GM12878 (cell line): ENCODE measurements at regions not wholly inside any gene's neighbourhood (a gene's known extent, or its start where the extent isn't known, plus 50 kb on each side); places are given as distances from the start of the nearest gene placed in this dataset.

Experiments
- ATAC-seq: fragments of 200-7000 bp; cut with Tn5 transposase; 3 replicates; pipeline ENCODE4 v1.9.1; 2020; ENCODE audit warnings: mild to moderate bottlenecking, moderate library complexity
- BruUV-seq: library from RNA; stranded (reverse); fragments of 400-500 nt; replicated peaks from 2 replicates; lab custom pipeline; 2021; lab: Mats Ljungman, UMichigan
- CTCF ChIA-PET: fragments of 300-600 bp; sonication (Branson Sonifier 250); formaldehyde crosslinking; extraction: SDS; loops from one replicate; lab custom pipeline; 2021; ENCODE audit warnings: inconsistent platforms; lab: Yijun Ruan, JAX
- POLR2A ChIA-PET: fragments of 350-600 bp; formaldehyde crosslinking; extraction: SDS; loops from one replicate; lab custom pipeline; 2021; ENCODE audit warnings: inconsistent platforms; lab: Charles Lee
- RAD21 ChIA-PET: fragments of 300-600 bp; sonication (Branson Sonifier 250); formaldehyde crosslinking; loops from one replicate; lab custom pipeline; 2023; ENCODE audit warnings: antibody characterized with exemption; ENCODE audit not compliant: unreplicated experiment; lab: Charles Lee
- SMC1A ChIA-PET: fragments of 300-600 bp; sonication (Branson Sonifier 250); formaldehyde crosslinking; loops from one replicate; lab custom pipeline; 2023; ENCODE audit not compliant: unreplicated experiment, uncharacterized antibody; lab: Charles Lee
- DNase-seq: peaks from one replicate; pipeline ENCODE4 v3.0.0-alpha.2; 2011; ENCODE audit warnings: low read depth, low spot score
- FAIRE-seq: peaks from 3 replicates; lab custom pipeline; 2011; peaks lifted over from hg19 to GRCh38; lab: Jason Lieb, UNC
- H2AFZ ChIP-seq: 2 replicates; pipeline ENCODE4 v1.6.0; 2011; ENCODE audit warnings: low read depth, low read length, control low read depth; ENCODE audit not compliant: control insufficient read depth
- H3K27ac ChIP-seq: 2 replicates; pipeline ENCODE4 v1.5.1; 2011; ENCODE audit warnings: control low read depth; ENCODE audit not compliant: control insufficient read depth, insufficient read depth
- H3K27me3 ChIP-seq, 2 experiments: replicated peaks in 1 of 2; 2 replicates each; pipeline versions ENCODE4 v1.6.0 to v1.6.1; 2011; ENCODE audit warnings: low read length in 1 of 2; ENCODE audit not compliant: control insufficient read depth in 2 of 2, insufficient read depth in 2 of 2
- H3K36me3 ChIP-seq, 2 experiments: 2 replicates each; pipeline ENCODE4 v1.5.1; 2011; ENCODE audit warnings: low read length in 1 of 2; ENCODE audit not compliant: control insufficient read depth in 2 of 2, insufficient read depth in 2 of 2
- H3K4me1 ChIP-seq: 2 replicates; pipeline ENCODE4 v1.6.1; 2011; ENCODE audit warnings: mild to moderate bottlenecking, low read length, moderate library complexity, mixed read lengths; ENCODE audit not compliant: control insufficient read depth, insufficient read depth
- H3K4me2 ChIP-seq: 2 replicates; pipeline ENCODE4 v1.6.0; 2011; ENCODE audit warnings: control low read depth; ENCODE audit not compliant: control insufficient read depth, insufficient read depth
- H3K4me3 ChIP-seq: fragments of 200-600 bp; sonication (generic); 2 replicates; pipeline ENCODE4 v1.5.1; 2016
- H3K79me2 ChIP-seq: 2 replicates; pipeline ENCODE4 v1.6.0; 2011; ENCODE audit warnings: low read length; ENCODE audit not compliant: control insufficient read depth, insufficient read depth
- H3K9ac ChIP-seq: 2 replicates; pipeline ENCODE4 v1.8.0; 2011; ENCODE audit warnings: low read length, control low read depth, mixed read lengths; ENCODE audit not compliant: control insufficient read depth, insufficient read depth
- H3K9me3 ChIP-seq: replicated peaks from 3 replicates; pipeline ENCODE4 v1.5.1; 2011; ENCODE audit warnings: mild to moderate bottlenecking, low read length; ENCODE audit not compliant: control insufficient read depth, insufficient read depth
- H4K20me1 ChIP-seq: 2 replicates; pipeline ENCODE4 v1.6.0; 2011; ENCODE audit not compliant: control insufficient read depth, insufficient read depth
- BMI1 ChIP-seq: fragments of 450-650 bp; IDR thresholded peaks from 2 replicates; pipeline ENCODE4 v1.6.1; 2016; ENCODE audit warnings: mild to moderate bottlenecking, moderate library complexity, borderline replicate concordance
- CEBPZ ChIP-seq: fragments of 150-350 bp; IDR thresholded peaks from 2 replicates; pipeline ENCODE4 v1.6.1; 2016; ENCODE audit warnings: low read depth, low read length
- EED ChIP-seq: sonication (generic); IDR thresholded peaks from 2 replicates; pipeline ENCODE4 v1.6.1; 2016; ENCODE audit warnings: antibody characterized with exemption, low read depth
- ELK1 ChIP-seq: IDR thresholded peaks from 2 replicates; pipeline ENCODE4 v1.6.1; 2012; ENCODE audit warnings: low read depth, low read length, improper control_type of control experiment
- HCFC1 ChIP-seq: fragments of 150-350 bp; IDR thresholded peaks from 2 replicates; pipeline ENCODE4 v1.6.1; 2014; ENCODE audit warnings: low read length
- HDGF ChIP-seq: fragments of 450-650 bp; IDR thresholded peaks from 2 replicates; pipeline ENCODE4 v1.6.1; 2016; ENCODE audit warnings: antibody characterized with exemption
- RCOR1 ChIP-seq: conservative IDR thresholded peaks from 2 replicates; pipeline ENCODE4 v1.6.1; 2012; ENCODE audit warnings: low read depth, low read length, improper control_type of control experiment
- RFX5 ChIP-seq: IDR thresholded peaks from 2 replicates; pipeline ENCODE4 v1.6.1; 2011; ENCODE audit warnings: low read depth, low read length, improper control_type of control experiment
- SRF ChIP-seq, 2 experiments: IDR thresholded peaks; 2 replicates each; pipeline ENCODE4 v1.6.1; 2011; ENCODE audit warnings: low read depth in 2 of 2, low read length in 2 of 2, mild to moderate bottlenecking in 1 of 2, moderate library complexity in 1 of 2
- WGBS: methylation state at CpG from one replicate; pipeline ENCODE4 v1.1.6; 2016; ENCODE audit warnings: low lambda C conversion rate; ENCODE audit not compliant: insufficient replicate concordance, insufficient coverage; ENCODE audit errors: missing lambda C conversion rate; 5-methylcytosine and 5-hydroxymethylcytosine counted together
- in situ Hi-C: fragments of 300-500 bp; cut with MboI; formaldehyde crosslinking; loops from 9 replicates; pipeline ENCODE4 v1.14.3; 2018; ENCODE audit warnings: mixed read lengths
- intact Hi-C: fragments of 100-400 bp; cut with micrococcal nuclease; formaldehyde crosslinking; loops from one replicate; pipeline ENCODE4 v1.14.2; 2022; ENCODE audit not compliant: unreplicated experiment

DNA sequence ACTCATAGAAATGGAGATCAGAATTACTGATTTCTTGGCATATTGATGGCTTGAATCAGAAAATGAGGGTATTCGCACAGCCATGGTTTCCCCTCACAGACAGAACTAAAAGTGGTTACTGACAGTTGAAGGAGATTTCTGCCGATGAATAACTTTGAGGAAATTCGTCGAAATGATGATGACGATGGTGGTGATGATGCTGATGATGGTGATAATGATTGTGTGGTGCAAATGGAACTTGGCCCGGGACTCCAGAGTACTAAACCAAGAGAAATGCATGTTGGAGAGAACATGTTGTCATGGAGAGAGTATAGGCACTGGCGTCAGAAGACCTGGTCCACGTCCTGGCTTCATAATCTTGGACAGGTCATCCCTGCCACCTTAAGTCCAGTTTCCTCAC is 163.2 kb downstream of the EVX1 start:
- WGBS = 46% methylated on average over 8 of the region's 8 CpGs
- DNase-seq = no peak
- Histone ChIP-seq H3K27ac (no peak overlapping the region), H2AFZ (no peak overlapping the region), H3K4me1 (no peaks in the 10 kb centered on the region), H4K20me1 (no peaks in the 10 kb centered on the region), H3K9ac (no peak overlapping the region), H3K27me3 (peaks cover 0 to 2% of the 10 kb centered on the region in 2 experiments; a peak in 2 of 4 replicates), H3K9me3 (no peaks in the 10 kb centered on the region), H3K36me3 (no peaks in the 10 kb centered on the region), H3K79me2 (no peaks in the 10 kb centered on the region), H3K4me3 (no peak overlapping the region), H3K4me2 (no peak overlapping the region)
- ChIA-PET POLR2A (no interaction called here), RAD21 (no interaction called here), SMC1A (no interaction called here), CTCF (no interaction called here)
- no peak for ATAC-seq
- no peak for TF ChIP-seq CEBPZ
- no peak for TF ChIP-seq RFX5
- TF ChIP-seq BMI1 = no peak
- intact Hi-C loops (no loop called here), in situ Hi-C loops (no loop called here)
- FAIRE-seq = no peak
- no TSS peak for BruUV-seq

- no peaks in the 10 kb centered on the region for H4K20me1 ChIP-seq
- no peaks in the 10 kb centered on the region for H3K4me1 ChIP-seq
- intact Hi-C loops (no loop called here), in situ Hi-C loops (no loop called here)
- H3K36me3 ChIP-seq = no peaks in the 10 kb centered on the region
- DNase-seq (no peak), FAIRE-seq (no peak), ATAC-seq (no peak)
- H2AFZ ChIP-seq = no peak overlapping the region
- ChIA-PET POLR2A (no interaction called here), CTCF (no interaction called here), RAD21 (no interaction called here), SMC1A (no interaction called here)
- no TSS peak for BruUV-seq
- no peak overlapping the region for H3K27ac ChIP-seq
- peaks cover 0 to 2% of the 10 kb centered on the region in 2 experiments; a peak in 2 of 4 replicates for H3K27me3 ChIP-seq
- H3K4me2 ChIP-seq = no peak overlapping the region
- H3K9ac ChIP-seq = no peak overlapping the region
- no peak for TF ChIP-seq HDGF
- no peak for TF ChIP-seq EED
- no peak for TF ChIP-seq SRF (IDR thresholded peaks at IDR 0.05; ENCODE audit: low read depth in 2 of 2, low read length in 2 of 2)
- TF ChIP-seq HCFC1 = no peak
- no peak for TF ChIP-seq RCOR1
- TF ChIP-seq ELK1 = no peak
- WGBS = 45% methylated on average over 3 of the region's 3 CpGs
- H3K79me2 ChIP-seq = no peaks in the 10 kb centered on the region
- H3K4me3 ChIP-seq = no peak overlapping the region
- no peaks in the 10 kb centered on the region for H3K9me3 ChIP-seq
These were observed 166.7 kb downstream of the EVX1 start for GRCh38 chr7:27409311-27409710.
